HepG2 (cell line): ENCODE measurements at regions not wholly inside any gene's neighbourhood (a gene's known extent, or its start where the extent isn't known, plus 50 kb on each side); places are given as distances from the start of the nearest gene placed in this dataset.

ENCODE experiments used
- ATAC-seq: fragments of 200-7000 bp; cut with Tn5 transposase; 3 replicates; pipeline ENCODE4 v1.9.1; 2020; ENCODE audit warnings: mild to moderate bottlenecking, moderate library complexity
- BruUV-seq: library from RNA; stranded (reverse); fragments of 400-500 nt; replicated peaks from 2 replicates; lab custom pipeline; 2021; lab: Mats Ljungman, UMichigan
- CTCF ChIA-PET: fragments of 300-600 bp; formaldehyde crosslinking; extraction: SDS; loops from one replicate; lab custom pipeline; 2021; ENCODE audit warnings: low total read pairs, inconsistent platforms, low intra/inter-chr PET ratio; lab: Yijun Ruan, JAX
- POLR2A ChIA-PET: fragments of 350-600 bp; sonication (Branson Sonifier 250); formaldehyde crosslinking; loops from one replicate; lab custom pipeline; 2020; ENCODE audit warnings: antibody characterized with exemption, inconsistent platforms; lab: Yijun Ruan, JAX
- DNase-seq: peaks from one replicate; pipeline ENCODE4 v3.0.0-alpha.2; 2015; ENCODE audit warnings: low spot score
- FAIRE-seq: peaks from 3 replicates; lab custom pipeline; 2011; peaks lifted over from hg19 to GRCh38; lab: Jason Lieb, UNC
- H2AFZ ChIP-seq: one replicate; pipeline ENCODE4 v1.6.1; 2011; ENCODE audit warnings: low read length, inconsistent platforms
- H3K27ac ChIP-seq: fragments of 300-600 bp; 3 replicates; pipeline ENCODE4 v1.8.0; 2011; ENCODE audit warnings: mixed run types, mild to moderate bottlenecking, mixed read lengths, low read length, inconsistent platforms; ENCODE audit not compliant: insufficient read depth; ENCODE audit errors: extremely low read length
- H3K27me3 ChIP-seq, 2 experiments: fragments of 200-600 bp in 1 of 2; 2 replicates in 1 of 2; 3 replicates in 1 of 2; pipeline versions ENCODE4 v1.6.0 to v1.8.0; 2011; ENCODE audit warnings: low read length in 2 of 2, mild to moderate bottlenecking in 2 of 2, moderate library complexity in 2 of 2, inconsistent platforms in 1 of 2; ENCODE audit not compliant: insufficient read depth in 2 of 2, control insufficient read depth in 1 of 2
- H3K36me3 ChIP-seq, 2 experiments: fragments of 200-600 bp in 1 of 2; replicated peaks in 1 of 2; 2 replicates in 1 of 2; 3 replicates in 1 of 2; pipeline versions ENCODE4 v1.5.1 to v1.8.0; 2011; ENCODE audit warnings: low read length in 2 of 2, inconsistent platforms in 1 of 2; ENCODE audit not compliant: insufficient read depth in 2 of 2, control insufficient read depth in 1 of 2
- H3K4me1 ChIP-seq: 2 replicates; pipeline ENCODE4 v1.5.1; 2012; ENCODE audit warnings: low read length, inconsistent platforms; ENCODE audit not compliant: insufficient read depth
- H3K4me2 ChIP-seq: 2 replicates; pipeline ENCODE4 v1.6.0; 2011; ENCODE audit warnings: low read depth, low read length, inconsistent platforms
- H3K4me3 ChIP-seq, 3 experiments: fragments of 200-600 bp in 1 of 3; sonication (generic), shearing (Covaris generic) in 1 of 3; replicated peaks in 1 of 3; 2 replicates each; pipeline ENCODE4 v1.5.1; 2011 to 2016; ENCODE audit warnings: low read length in 3 of 3, inconsistent platforms in 2 of 3, low read depth in 2 of 3, mild to moderate bottlenecking in 2 of 3, control low read depth in 1 of 3, mixed read lengths in 1 of 3; ENCODE audit not compliant: insufficient read depth in 1 of 3
- H3K79me2 ChIP-seq: one replicate; pipeline ENCODE4 v1.6.1; 2011; ENCODE audit warnings: low read length, inconsistent platforms; ENCODE audit not compliant: insufficient read depth
- H3K9ac ChIP-seq: 2 replicates; pipeline ENCODE4 v1.6.0; 2011; ENCODE audit warnings: mild to moderate bottlenecking, low read depth, low read length, inconsistent platforms; ENCODE audit not compliant: insufficient read depth
- H3K9me3 ChIP-seq: 2 replicates; pipeline ENCODE4 v1.5.1; 2012; ENCODE audit warnings: mild to moderate bottlenecking, low read length
- H4K20me1 ChIP-seq: 2 replicates; pipeline ENCODE4 v1.6.0; 2011; ENCODE audit warnings: inconsistent platforms, mild to moderate bottlenecking, low read length, moderate library complexity; ENCODE audit not compliant: insufficient read depth
- CC2D1A ChIP-seq: sonication (generic); formaldehyde crosslinking; IDR thresholded peaks from 2 replicates; pipeline ENCODE4 v1.8.1; 2023; ENCODE audit warnings: mild to moderate bottlenecking, missing genetic modification reagents
- FOXP1 ChIP-seq, 2 experiments: fragments of 450-650 bp in 1 of 2; IDR thresholded peaks; 2 replicates each; pipeline ENCODE4 v1.6.1; 2017 to 2018; ENCODE audit warnings: antibody characterized with exemption in 1 of 2
- KLF11 ChIP-seq: IDR thresholded peaks from 2 replicates; pipeline ENCODE4 v1.6.1; 2016; ENCODE audit warnings: missing compliant biosample characterization
- MAFF ChIP-seq: IDR thresholded peaks from 2 replicates; pipeline ENCODE4 v1.6.1; 2011; ENCODE audit warnings: low read depth, low read length, improper control_type of control experiment
- MAFK ChIP-seq, 2 experiments: IDR thresholded peaks in 1 of 2; conservative IDR thresholded peaks in 1 of 2; 2 replicates each; pipeline ENCODE4 v1.6.1; 2011; ENCODE audit warnings: improper control_type of control experiment in 2 of 2, low read length in 2 of 2
- REXO4 ChIP-seq: sonication (generic); formaldehyde crosslinking; IDR thresholded peaks from 2 replicates; pipeline ENCODE4 v1.8.0; 2022; ENCODE audit warnings: missing genetic modification reagents, mild to moderate bottlenecking, borderline replicate concordance
- SOX13 ChIP-seq, 3 experiments: fragments of 450-650 bp in 1 of 3; sonication (generic) in 1 of 3; formaldehyde crosslinking in 1 of 3; IDR thresholded peaks in 2 of 3; conservative IDR thresholded peaks in 1 of 3; 2 replicates each; pipeline versions ENCODE4 v1.5.0 to v1.6.1; 2016 to 2020; ENCODE audit warnings: antibody characterized with exemption in 1 of 3, mild to moderate bottlenecking in 1 of 3, missing compliant biosample characterization in 1 of 3, missing genetic modification reagents in 1 of 3, moderate library complexity in 1 of 3
- TFDP1 ChIP-seq: IDR thresholded peaks from 2 replicates; pipeline ENCODE4 v1.6.1; 2016; ENCODE audit warnings: missing compliant biosample characterization, missing genetic modification reagents, borderline replicate concordance
- ZNF362 ChIP-seq: sonication (generic); formaldehyde crosslinking; IDR thresholded peaks from 2 replicates; pipeline ENCODE4 v1.4.0; 2020; ENCODE audit warnings: missing genetic modification reagents, mild to moderate bottlenecking, borderline replicate concordance
- WGBS: methylation state at CpG from one replicate; pipeline ENCODE4 v1.1.6; 2017; ENCODE audit warnings: low lambda C conversion rate; 5-methylcytosine and 5-hydroxymethylcytosine counted together
- in situ Hi-C: cut with HindIII; loops from 2 replicates; pipeline ENCODE4 v1.10.0; 2017; ENCODE audit warnings: low pct_unique_long_range_greater_than_20kb; ENCODE audit not compliant: extremely low pct_ligation_motif_present
- intact Hi-C: fragments of 100-400 bp; cut with micrococcal nuclease; formaldehyde crosslinking; loops from one replicate; pipeline ENCODE4 v1.10.0; 2022; ENCODE audit not compliant: unreplicated experiment

- no peak for TF ChIP-seq TFDP1 (CRISPR knock-in tag)
- TF ChIP-seq ZNF362 (CRISPR knock-in tag): no peak
- TF ChIP-seq FOXP1 (IDR thresholded peaks at IDR 0.05): no peak
- no peak for TF ChIP-seq FOXP1 (CRISPR knock-in tag; IDR thresholded peaks at IDR 0.05)
- TF ChIP-seq SOX13 (IDR thresholded peaks at IDR 0.05): no peak
- TF ChIP-seq SOX13 (CRISPR knock-in tag; conservative IDR thresholded peaks at IDR 0.05 in 1 of 2, IDR thresholded peaks at IDR 0.05 in 1 of 2): no peak
- TF ChIP-seq, all 625 proteins: peak for 0
Measured at GRCh38 chr2:145918951-145919350, 1399.0 kb upstream of the ZEB2 start (continued).

GRCh38 chr2:145916799-145917198 lies 1396.9 kb upstream of the ZEB2 start:
- intact Hi-C loops (loop anchor here (5.0 kb wide), 1 partner anchor 114 kb away; no protein-coding TSS in a partner anchor), in situ Hi-C loops (loop anchor here (5.0 kb wide), 1 partner anchor 169 kb away; no protein-coding TSS in a partner anchor)
- H3K79me2 ChIP-seq: no peaks in the 10 kb centered on the region
- H3K4me2 ChIP-seq: no peak overlapping the region
- ATAC-seq: no peak
- no peak overlapping the region for H3K4me3 ChIP-seq
- no peak overlapping the region for H3K9ac ChIP-seq
- no peaks in the 10 kb centered on the region for H3K9me3 ChIP-seq
- no peak for DNase-seq
- no TSS peak for BruUV-seq
- H4K20me1 ChIP-seq: no peaks in the 10 kb centered on the region
- no peak overlapping the region for H2AFZ ChIP-seq
- POLR2A ChIA-PET: no interaction called here
- TF ChIP-seq REXO4 (no peak), MAFF (peak; percentile 44; the same call in 1 of the 2 replicates), CC2D1A (CRISPR knock-in tag) (no peak), MAFK (conservative IDR thresholded peaks at IDR 0.05 in 1 of 2, IDR thresholded peaks at IDR 0.05 in 1 of 2; ENCODE audit: low read length in 2 of 2) (peak in 1 of 2 experiments; percentile 66; a peak in 3 of 4 replicates), KLF11 (CRISPR knock-in tag) (no peak)
- H3K27me3 ChIP-seq: no peaks in the 10 kb centered on the region
- peaks cover 8% of the 10 kb centered on the region for H3K4me1 ChIP-seq
- WGBS: 78% methylated on average over 5 of the region's 5 CpGs
- H3K27ac ChIP-seq: no peak overlapping the region
- CTCF ChIA-PET: no interaction called here
- H3K36me3 ChIP-seq: no peaks in the 10 kb centered on the region
- no peak for FAIRE-seq
